DND-41 (cell line): ENCODE measurements at regions not wholly inside any gene's neighbourhood (a gene's known extent, or its start where the extent isn't known, plus 50 kb on each side); places are given as distances from the start of the nearest gene placed in this dataset.

Experiments
- EZH2 ChIP-seq: IDR thresholded peaks from 3 replicates; pipeline ENCODE4 v1.6.1; 2012; ENCODE audit warnings: borderline replicate concordance, low read depth, mild to moderate bottlenecking, moderate library complexity, low read length, inconsistent platforms; ENCODE audit not compliant: severe bottlenecking
- TF ChIP-seq, protein P1 (sequence below): IDR thresholded peaks from 2 replicates; pipeline ENCODE4 v1.5.1; 2012; ENCODE audit warnings: borderline replicate concordance, low read length, moderate library complexity, mild to moderate bottlenecking; ENCODE audit not compliant: poor library complexity, severe bottlenecking; ENCODE audit errors: extremely low read depth

DNA sequence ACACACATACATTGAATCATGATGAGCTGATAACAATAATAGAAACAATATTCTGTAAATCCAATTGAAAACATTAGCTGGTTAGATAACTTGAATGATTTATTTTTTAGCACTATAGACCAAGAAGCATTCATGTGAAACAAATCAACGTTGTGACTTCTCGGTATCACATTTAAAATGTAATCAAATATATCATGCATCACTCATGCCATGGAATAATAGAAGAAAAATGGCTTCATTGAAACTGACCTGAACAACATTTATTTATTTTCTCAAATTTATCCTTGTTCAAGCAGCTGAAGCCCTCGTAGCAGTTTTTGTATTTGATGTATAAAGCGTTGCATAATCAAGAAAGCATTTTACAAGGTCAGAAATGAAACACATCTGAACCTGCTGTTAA, 299.6 kb upstream of the CDH18 start:
- TF ChIP-seq, protein P1, sequence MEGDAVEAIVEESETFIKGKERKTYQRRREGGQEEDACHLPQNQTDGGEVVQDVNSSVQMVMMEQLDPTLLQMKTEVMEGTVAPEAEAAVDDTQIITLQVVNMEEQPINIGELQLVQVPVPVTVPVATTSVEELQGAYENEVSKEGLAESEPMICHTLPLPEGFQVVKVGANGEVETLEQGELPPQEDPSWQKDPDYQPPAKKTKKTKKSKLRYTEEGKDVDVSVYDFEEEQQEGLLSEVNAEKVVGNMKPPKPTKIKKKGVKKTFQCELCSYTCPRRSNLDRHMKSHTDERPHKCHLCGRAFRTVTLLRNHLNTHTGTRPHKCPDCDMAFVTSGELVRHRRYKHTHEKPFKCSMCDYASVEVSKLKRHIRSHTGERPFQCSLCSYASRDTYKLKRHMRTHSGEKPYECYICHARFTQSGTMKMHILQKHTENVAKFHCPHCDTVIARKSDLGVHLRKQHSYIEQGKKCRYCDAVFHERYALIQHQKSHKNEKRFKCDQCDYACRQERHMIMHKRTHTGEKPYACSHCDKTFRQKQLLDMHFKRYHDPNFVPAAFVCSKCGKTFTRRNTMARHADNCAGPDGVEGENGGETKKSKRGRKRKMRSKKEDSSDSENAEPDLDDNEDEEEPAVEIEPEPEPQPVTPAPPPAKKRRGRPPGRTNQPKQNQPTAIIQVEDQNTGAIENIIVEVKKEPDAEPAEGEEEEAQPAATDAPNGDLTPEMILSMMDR: no peak
- TF ChIP-seq EZH2: no peak
